ENCODE measurements at regions not wholly inside any gene's neighbourhood (a gene's known extent, or its start where the extent isn't known, plus 50 kb on each side); places are given as distances from the start of the nearest gene placed in this dataset.

DNA sequence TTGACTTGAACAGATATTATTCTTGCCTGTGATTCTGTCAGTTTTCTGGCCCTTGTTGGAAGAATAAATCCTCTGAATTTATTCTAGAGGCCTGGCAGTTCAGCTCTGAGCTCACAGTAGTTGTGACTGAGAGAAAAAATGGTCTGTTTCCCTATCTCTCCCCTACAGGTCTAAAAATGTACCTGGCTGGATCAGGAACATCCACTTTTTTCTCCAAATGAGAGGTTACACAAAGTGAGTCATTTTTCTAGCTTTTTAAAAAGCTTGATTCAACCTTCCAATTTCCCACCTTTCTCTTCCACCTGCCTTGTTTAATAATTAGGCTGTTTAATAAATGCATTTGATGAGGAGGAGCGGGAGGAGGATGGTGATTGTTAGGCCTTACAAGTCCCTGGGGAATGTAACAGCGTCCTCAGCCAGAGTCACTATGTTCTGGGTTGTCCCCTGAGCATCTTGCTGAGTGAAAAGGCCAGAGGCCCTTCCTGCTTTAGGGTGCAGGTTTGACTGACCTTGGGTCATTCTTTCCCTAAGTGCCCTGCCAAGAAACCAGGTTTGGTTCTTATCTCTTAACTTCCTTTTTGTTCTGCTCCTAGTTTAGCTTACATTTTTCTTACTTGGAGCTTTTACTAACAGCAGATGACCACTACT lies 91.7 kb upstream of the FUT8 start:
- no peak for DNase-seq (ENCODE audit: low read depth)

GRCh38 chr14:65321370-65321875 lies 91.1 kb upstream of the FUT8 start:
- no peak for DNase-seq (ENCODE audit: low read depth)

- no peak for DNase-seq (ENCODE audit: low read depth)
Measured at GRCh38 chr14:65329481-65329880, 83.0 kb upstream of the FUT8 start.

- no peak for DNase-seq (ENCODE audit: low read depth)
Measured at GRCh38 chr14:65329911-65330310, 82.6 kb upstream of the FUT8 start.

DNA sequence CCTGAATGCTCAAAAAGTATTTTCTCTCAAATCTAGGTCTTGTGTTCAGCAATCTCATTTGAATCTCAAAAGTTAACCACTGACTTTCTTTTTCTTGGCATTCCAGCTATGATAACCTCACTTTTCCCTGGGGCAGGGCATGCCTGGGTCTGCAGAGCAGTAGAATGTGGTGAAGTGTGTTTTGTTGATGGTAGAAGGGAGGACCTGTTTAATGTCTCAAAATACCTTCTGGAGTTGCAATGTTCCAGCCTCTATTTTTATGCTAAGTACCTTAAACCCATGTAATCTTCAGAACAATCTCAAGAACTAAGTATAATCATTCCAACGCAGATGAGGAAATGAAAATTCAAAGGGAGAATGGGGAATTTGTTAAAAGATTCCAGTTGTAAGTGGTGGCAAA lies 82.1 kb upstream of the FUT8 start:
- no peak for DNase-seq (ENCODE audit: low read depth)

DNA sequence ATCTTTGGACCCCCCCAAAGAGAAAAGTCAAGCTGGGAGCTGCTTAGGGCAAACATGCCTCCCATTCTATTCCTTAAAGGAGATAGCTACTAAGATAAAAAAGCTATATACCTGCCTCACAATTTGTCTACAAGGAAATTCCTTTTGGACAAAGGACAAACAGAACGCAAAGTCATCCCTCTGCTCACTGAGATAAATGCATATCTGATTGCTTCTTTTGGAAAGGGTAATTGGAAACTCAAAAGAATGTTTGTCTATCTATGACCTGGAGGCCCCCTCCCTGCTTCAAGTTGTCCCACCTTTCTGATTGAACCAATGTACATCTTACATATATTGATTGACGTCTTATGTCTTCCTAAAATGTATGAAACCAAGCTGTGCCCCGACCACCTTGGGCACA lies 80.9 kb upstream of the FUT8 start:
- no peak for DNase-seq (ENCODE audit: low read depth)

DNA sequence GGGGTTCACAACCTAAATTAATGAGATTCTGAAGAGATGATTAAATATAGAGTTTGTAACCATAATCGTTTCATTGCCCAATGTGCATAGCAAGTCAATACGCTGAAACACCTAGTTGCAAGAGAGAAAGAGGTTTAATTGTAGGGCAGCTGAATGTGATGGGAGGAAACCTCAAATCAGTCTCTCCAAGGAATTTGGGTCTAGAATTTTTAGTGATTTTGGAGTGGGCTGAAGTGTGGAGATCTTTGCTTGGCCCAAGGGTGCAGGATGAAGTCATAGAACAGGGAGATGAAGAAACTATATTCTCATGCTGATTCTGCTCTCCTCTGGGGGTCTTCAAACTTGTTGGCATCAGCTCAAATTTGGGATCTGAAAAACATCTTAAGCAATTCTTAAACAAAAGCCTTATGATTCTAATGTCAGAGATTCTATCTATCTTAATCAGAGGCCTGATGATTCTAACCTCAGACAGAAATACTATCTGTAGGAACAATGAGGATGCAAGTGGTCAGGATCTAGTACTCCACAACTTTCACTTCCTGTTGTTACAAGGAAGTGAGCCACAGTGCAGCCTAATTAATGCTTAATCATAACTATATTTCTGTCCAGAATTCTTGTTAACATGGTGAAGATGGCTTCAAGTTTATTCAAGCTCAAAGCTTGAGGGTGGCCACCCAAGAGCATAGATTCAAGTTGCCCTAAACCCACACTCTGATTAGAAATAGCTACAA lies 80.2 kb upstream of the FUT8 start:
- no peak for DNase-seq (ENCODE audit: low read depth)

- DNase-seq (ENCODE audit: low read depth): no peak
Measured at GRCh38 chr14:65333943-65334687, 78.4 kb upstream of the FUT8 start.

- no peak for DNase-seq (ENCODE audit: low read depth)
Measured at GRCh38 chr14:65334765-65335410, 77.6 kb upstream of the FUT8 start.

GRCh38 chr14:65335411-65335947 lies 77.1 kb upstream of the FUT8 start:
- no peak for DNase-seq (ENCODE audit: low read depth)

- DNase-seq (ENCODE audit: low read depth): peak; percentile 37
Measured at GRCh38 chr14:65336191-65336591, 76.3 kb upstream of the FUT8 start.

DNA sequence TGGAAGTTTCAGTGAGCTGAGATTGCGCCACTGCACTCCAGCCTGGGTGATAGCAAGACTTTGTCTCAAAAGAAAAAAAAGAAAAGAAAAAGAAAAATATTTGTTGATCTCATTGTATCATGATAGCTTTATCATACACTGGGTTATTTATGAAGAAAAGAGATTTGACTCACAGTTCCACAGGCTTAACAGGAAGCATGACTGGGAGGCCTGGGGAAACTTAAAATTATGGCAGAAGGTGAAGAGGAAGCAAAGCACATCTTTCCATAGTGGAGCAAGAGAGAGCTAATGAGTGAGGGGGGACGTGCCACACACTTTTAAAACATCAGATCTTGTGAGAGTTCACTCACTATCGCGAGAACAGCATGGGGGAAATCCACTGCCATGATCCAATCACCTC lies 72.7 kb upstream of the FUT8 start:
- no peak for DNase-seq (ENCODE audit: low read depth)

- DNase-seq (ENCODE audit: low read depth): no peak
Measured at GRCh38 chr14:65344011-65344410, 68.5 kb upstream of the FUT8 start.

GRCh38 chr14:65345266-65345665 lies 67.3 kb upstream of the FUT8 start:
- DNase-seq (ENCODE audit: low read depth): no peak

- DNase-seq (ENCODE audit: low read depth): no peak
Measured at GRCh38 chr14:65346474-65346873, 66.1 kb upstream of the FUT8 start.

GRCh38 chr14:65346895-65347294 lies 65.6 kb upstream of the FUT8 start:
- no peak for DNase-seq (ENCODE audit: low read depth)

GRCh38 chr14:65348137-65348536 lies 64.4 kb upstream of the FUT8 start:
- DNase-seq (ENCODE audit: low read depth): no peak

DNA sequence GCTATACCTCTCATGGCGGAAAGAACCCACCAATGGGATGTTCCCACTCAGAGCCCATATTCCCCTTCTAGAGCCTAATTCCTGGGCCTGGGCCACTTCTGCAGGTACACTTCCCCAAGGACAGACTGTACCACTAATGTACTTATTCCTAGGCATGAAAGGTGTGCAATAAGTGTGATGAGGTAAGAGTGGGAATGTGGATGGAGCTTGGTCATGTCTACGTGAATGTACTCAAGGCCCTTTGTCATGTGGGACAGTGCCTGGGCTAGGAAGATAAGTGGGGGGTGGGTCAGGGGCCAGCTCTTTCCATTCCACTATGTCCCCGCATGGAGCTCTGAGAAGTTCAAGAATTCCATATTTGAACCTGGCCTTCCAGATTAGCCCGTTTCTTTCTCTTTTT lies 63.4 kb upstream of the FUT8 start:
- no peak for DNase-seq (ENCODE audit: low read depth)

GRCh38 chr14:65351493-65352194 lies 60.9 kb upstream of the FUT8 start:
- DNase-seq (ENCODE audit: low read depth): no peak

DNA sequence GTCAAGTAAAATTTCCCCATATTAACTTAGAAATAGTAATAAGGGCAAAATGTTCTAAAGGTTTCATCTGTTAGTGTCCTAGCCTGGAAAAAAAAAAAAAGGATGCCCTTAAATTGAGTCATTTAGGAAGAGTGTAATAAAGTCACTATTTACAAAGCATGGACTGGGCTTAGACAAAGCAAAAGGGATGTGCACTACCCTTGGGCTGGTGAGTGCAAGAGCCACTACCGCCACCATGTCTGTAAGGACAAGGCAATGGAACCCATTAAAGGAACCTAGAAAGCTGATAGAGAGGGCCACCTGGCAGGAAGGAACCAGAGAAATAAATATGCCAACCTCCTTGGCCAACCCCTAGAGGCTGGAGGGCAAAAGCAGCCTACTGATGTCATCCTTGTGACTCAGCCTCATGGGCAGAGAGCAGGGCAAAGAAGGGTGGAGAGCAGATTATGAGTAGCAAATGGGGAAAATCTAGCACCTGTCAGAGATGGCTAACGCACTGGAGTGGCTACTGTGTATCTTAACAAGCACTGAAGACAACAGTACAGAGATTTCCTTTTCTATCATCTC lies 59.5 kb upstream of the FUT8 start:
- no peak for DNase-seq (ENCODE audit: low read depth)

- DNase-seq (ENCODE audit: low read depth): no peak
Measured at GRCh38 chr14:65354131-65354530, 58.4 kb upstream of the FUT8 start.
